SK-N-SH treated with all-trans-retinoic acid at 6 μM for 48 hours (cell line): ENCODE measurements at regions not wholly inside any gene's neighbourhood (a gene's known extent, or its start where the extent isn't known, plus 50 kb on each side); places are given as distances from the start of the nearest gene placed in this dataset.

Source experiments
- ARNTL ChIP-seq: fragments of 450-650 bp; formaldehyde crosslinking; IDR thresholded peaks from 2 replicates; pipeline ENCODE4 v1.5.0; 2020; ENCODE audit warnings: low read depth, mild to moderate bottlenecking, moderate library complexity, borderline replicate concordance
- BACH2 ChIP-seq: fragments of 250-450 bp; sonication (Bioruptor Pico); IDR thresholded peaks from 2 replicates; pipeline ENCODE4 v1.9.0; 2021; ENCODE audit warnings: mild to moderate bottlenecking, borderline replicate concordance
- CREB5 ChIP-seq: fragments of 250-450 bp; sonication (Bioruptor Pico); IDR thresholded peaks from 2 replicates; pipeline ENCODE4 v1.5.1; 2020; ENCODE audit warnings: low read depth, mild to moderate bottlenecking, moderate library complexity
- ESRRG ChIP-seq: fragments of 250-450 bp; sonication (Bioruptor Pico); IDR thresholded peaks from 2 replicates; pipeline ENCODE4 v1.6.1; 2021; ENCODE audit warnings: mild to moderate bottlenecking
- ISL1 ChIP-seq: fragments of 250-450 bp; sonication (Bioruptor Pico); IDR thresholded peaks from 2 replicates; pipeline ENCODE4 v2.1.2; 2022; ENCODE audit warnings: mild to moderate bottlenecking, moderate library complexity
- PATZ1 ChIP-seq: fragments of 250-450 bp; sonication (Bioruptor Pico); IDR thresholded peaks from 2 replicates; pipeline ENCODE4 v1.8.0; 2020; ENCODE audit warnings: mild to moderate bottlenecking, moderate library complexity, borderline replicate concordance
- RARB ChIP-seq: fragments of 250-450 bp; sonication (Bioruptor Pico); IDR thresholded peaks from 2 replicates; pipeline ENCODE4 v1.8.0; 2021; ENCODE audit warnings: mild to moderate bottlenecking, moderate library complexity
- TCF4 ChIP-seq: fragments of 250-450 bp; sonication (Bioruptor Pico); IDR thresholded peaks from 2 replicates; pipeline ENCODE4 v1.8.0; 2021; ENCODE audit warnings: mild to moderate bottlenecking, moderate library complexity, borderline replicate concordance
- TOX ChIP-seq: fragments of 250-450 bp; sonication (Bioruptor Pico); IDR thresholded peaks from 2 replicates; pipeline ENCODE4 v1.8.0; 2021; ENCODE audit warnings: mild to moderate bottlenecking, moderate library complexity, borderline replicate concordance
- ZFP3 ChIP-seq: fragments of 250-450 bp; sonication (Bioruptor Pico); IDR thresholded peaks from 2 replicates; pipeline ENCODE4 v1.5.0; 2020; ENCODE audit warnings: mild to moderate bottlenecking, moderate library complexity
- ZFP30 ChIP-seq: fragments of 450-650 bp; formaldehyde crosslinking; IDR thresholded peaks from 2 replicates; pipeline ENCODE4 v1.5.0; 2022; ENCODE audit warnings: mild to moderate bottlenecking, moderate library complexity
- ZNF565 ChIP-seq: fragments of 450-650 bp; formaldehyde crosslinking; conservative IDR thresholded peaks from 2 replicates; pipeline ENCODE4 v1.5.0; 2020; ENCODE audit warnings: low read depth, mild to moderate bottlenecking, moderate library complexity

GRCh38 chr19:28862238-28862637 lies 350.7 kb downstream of the UQCRFS1 start:
- TF ChIP-seq ZFP30 (CRISPR knock-in tag) (no peak), ARNTL (no peak), TOX (no peak), BACH2 (CRISPR knock-in tag) (no peak), RARB (CRISPR knock-in tag) (no peak), ESRRG (CRISPR knock-in tag) (no peak), ZNF565 (no peak), ISL1 (CRISPR knock-in tag) (no peak), TCF4 (CRISPR knock-in tag) (no peak), CREB5 (CRISPR knock-in tag) (no peak), PATZ1 (CRISPR knock-in tag) (no peak), ZFP3 (no peak)
